Activated CD8-positive, alpha-beta memory T cell treated with anti-CD3 and anti-CD28 coated beads for 36 hours (primary cell): ENCODE measurements at regions not wholly inside any gene's neighbourhood (a gene's known extent, or its start where the extent isn't known, plus 50 kb on each side); places are given as distances from the start of the nearest gene placed in this dataset.

Source experiments
- CTCF ChIA-PET: fragments of 350-600 bp; sonication (Branson Sonifier 250); formaldehyde crosslinking; loops from one replicate; lab custom pipeline; 2021; ENCODE audit warnings: antibody characterized with exemption; lab: Charles Lee
- POLR2A ChIA-PET: fragments of 350-600 bp; sonication (Branson Sonifier 250); formaldehyde crosslinking; loops from one replicate; lab custom pipeline; 2021; ENCODE audit warnings: antibody characterized with exemption; lab: Charles Lee

DNA sequence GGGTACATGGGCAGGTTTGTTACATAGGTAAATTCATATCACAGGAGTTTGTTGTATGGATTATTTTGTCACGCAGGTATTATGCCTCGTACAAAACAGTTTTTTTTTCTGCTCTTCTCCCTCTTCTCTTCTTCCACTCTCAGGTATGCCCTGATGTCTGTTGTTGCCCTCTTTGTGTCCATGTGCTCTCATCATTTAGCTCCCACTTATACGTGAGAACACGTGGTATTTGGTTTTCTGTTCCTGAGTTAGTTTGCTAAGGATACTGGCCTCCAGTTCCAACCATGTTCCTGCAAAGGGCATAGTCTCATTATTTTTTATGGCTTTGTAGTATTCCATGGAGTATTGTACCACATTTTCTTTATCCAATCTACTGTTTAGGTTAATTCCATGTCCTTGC lies 65.7 kb downstream of the UNC5CL start:
- ChIA-PET CTCF (no interaction called here), POLR2A (no interaction called here)

DNA sequence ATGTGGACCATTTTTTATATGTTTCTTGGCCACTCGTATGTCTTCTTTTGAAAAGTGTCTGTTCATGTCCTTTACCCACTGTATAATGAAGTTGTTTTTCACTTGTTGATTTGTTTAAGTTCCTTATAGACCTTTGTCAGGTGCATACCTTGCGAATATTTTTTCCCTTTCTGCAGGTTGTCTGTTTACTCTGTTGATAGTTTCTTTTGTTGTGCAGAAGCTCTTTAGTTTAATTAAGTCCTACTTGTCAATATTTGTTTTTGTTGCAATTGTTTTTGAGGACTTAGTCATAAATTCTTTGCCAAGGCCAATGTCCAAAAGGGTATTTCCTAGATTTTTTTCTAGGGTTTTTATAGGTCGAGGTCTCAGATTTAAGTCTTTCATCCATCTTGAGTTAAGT lies 66.2 kb downstream of the UNC5CL start:
- CTCF ChIA-PET, result no interaction called here
- POLR2A ChIA-PET, result no interaction called here

DNA sequence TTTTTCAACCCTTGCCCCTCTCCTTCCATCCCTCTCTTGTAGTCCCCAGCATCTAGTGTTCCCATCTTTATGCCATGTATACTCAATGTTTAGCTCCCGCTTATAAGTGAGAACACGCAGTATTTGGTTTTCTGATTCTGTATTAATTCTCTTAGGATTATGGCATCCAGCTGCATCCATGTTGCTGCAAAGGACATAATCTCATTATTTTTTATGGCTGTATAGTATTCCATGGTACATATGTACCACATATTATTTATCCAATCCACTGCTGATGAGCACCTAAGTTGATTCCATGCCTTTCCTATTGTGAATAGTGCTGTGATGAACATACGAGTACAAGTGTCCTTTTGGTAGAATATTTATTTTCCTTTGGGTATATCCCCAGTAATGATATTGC lies 66.8 kb downstream of the UNC5CL start:
- ChIA-PET CTCF (no interaction called here), POLR2A (no interaction called here)

DNA sequence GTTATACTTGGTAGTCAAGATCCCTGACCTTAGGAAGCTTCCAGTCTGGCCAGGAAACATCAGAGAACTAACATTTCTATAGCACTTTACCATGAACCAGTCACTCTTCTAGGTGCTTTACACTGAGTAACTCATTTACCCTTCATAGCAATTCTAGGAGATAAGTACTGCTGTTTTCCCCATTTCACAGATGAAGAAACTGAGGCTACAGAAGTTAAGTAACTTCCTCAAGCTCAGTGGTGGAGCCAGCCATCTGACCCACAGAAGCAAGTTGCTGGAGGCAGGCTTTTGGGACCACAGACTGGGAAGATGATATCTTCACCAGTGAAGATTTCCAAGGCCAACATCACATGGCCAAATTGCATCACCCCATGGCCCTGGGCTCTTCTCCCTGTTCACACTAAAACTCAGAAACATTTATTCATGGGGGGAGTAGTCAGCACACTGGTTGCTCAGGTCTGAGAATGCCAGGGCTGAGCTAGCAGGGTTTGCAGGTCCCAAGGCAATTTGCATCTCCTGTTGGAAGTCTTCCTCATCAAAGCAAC lies 70.3 kb downstream of the UNC5CL start:
- ChIA-PET CTCF (no interaction called here), POLR2A (no interaction called here)

DNA sequence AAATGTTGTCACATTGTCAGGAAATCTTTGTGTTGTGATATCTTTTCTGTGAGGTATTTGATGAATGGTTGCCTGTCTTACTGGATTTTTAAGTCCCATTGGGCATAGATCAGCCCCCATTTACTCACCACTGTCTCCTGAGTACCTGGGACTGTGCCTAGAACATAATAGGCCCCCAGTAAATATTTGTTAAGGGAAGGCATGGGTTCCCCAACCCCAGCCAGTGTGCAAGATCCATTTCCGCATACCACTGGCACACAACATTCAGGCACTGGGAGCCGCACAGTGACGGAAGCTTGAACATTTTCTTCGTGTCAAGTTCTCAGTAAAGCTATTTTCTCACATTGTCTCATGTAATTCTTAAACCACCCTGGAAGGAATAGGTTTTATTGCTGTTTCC lies 72.2 kb downstream of the UNC5CL start:
- POLR2A ChIA-PET, result no interaction called here
- CTCF ChIA-PET, result no interaction called here

DNA sequence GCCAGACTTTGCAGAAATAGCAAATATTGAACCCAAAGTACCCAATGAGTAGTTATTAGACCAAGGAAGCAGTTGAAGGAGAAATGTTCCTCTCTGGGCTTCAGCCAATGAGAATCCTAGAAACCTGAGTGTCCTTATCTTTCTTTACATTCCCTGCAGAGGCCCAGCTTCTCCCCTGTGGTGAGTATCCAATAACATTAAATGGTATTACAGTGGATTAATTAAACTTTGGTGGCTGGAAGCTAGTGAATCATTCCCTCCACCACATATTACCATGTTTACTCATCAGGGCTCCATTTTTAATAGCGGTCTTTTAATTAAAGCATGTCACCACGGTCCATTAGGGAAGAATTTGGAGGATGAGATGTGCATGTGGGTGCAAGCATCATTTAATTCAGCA lies 74.0 kb downstream of the UNC5CL start:
- ChIA-PET POLR2A (no interaction called here), CTCF (no interaction called here)

DNA sequence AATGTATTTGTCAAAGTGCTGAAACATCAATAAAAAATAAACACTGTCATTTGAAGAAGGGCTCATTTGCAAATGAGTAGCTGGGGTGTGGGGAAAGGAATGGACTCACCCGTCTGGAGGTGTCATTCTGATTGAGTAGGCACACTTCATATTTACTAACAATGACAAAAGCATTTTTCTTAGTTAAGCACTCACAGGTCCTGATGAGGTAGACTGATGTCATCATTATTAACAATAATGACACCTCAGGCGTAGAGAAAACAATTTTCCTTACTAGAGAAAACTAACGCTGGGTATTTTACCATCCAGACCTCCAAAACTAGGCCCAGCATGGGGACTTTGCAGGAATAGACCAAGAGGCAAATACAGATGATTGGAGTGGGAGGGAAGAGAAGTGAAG lies 76.0 kb downstream of the UNC5CL start:
- ChIA-PET POLR2A (no interaction called here), CTCF (no interaction called here)

DNA sequence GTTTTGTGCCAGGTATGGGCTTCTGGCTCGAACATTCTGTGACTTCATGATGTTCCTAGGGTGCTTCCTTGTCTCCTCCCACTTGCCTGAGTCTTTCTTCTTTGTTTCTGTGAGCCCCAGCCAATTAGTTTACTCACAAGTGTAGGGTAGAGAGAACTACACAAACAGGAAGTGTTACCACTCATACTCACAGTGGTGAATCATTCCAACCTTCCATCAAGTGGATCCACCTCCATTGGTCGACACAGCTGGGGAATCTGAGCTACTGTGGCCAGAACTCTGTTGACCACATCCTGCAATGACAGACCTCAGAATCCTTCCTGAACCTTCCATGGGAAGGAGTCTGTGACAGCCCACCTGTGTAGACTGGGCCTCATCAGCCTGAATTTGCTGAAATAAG lies 76.8 kb downstream of the UNC5CL start:
- CTCF ChIA-PET, result no interaction called here
- POLR2A ChIA-PET, result no interaction called here

DNA sequence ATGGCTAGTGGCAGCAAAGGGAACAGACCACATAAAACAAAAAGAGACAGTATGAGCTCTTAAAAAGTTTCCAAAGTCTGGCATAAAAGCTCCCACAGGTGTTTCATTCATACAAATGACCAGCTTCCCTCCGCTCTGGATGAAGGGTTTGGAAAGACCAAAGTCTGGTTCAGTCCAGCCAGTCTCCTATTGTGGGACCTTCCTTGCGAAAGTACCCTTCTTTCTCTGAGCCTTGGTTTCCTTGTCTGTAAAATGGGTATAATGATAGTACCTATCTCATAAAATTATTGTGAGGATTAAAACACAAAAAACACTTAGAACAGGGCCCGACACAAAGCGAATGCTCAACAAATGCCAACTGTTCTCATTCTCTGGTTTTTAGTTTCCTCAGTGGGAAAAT lies 77.2 kb downstream of the UNC5CL start:
- POLR2A ChIA-PET, result no interaction called here
- CTCF ChIA-PET, result no interaction called here

DNA sequence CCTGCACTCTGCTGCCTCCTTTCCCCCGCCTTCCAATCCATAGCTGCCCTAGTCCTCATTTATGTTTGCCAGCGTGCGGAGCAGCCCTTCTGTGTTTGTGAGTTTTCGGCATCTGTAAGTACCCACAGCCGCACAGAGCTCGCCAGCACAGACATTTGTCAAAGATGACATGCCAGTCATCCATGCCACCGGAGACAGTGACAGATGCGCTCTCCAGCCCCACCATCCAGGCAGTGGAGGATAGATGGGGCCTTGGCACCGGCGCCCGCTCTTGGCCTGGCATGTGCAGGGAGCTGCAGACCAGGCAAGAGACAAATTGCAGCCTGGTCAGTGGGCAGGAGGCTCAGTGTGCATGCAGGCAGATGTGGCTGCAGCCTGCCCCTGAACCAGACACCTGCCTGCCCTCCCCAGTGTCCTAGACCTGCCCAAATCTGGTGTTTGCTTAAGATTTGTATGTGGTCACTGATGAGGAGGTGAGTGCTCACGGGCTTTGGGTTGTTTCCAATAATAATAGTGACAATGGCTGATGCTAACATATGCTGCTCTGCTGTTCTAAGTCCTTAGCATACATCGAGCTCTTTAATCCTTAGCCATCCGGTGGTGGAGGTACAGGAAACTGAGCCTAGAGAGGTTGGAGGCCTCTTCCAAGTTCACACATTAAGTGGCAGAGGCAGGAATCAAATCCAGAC lies 78.1 kb downstream of the UNC5CL start:
- POLR2A ChIA-PET, result no interaction called here
- CTCF ChIA-PET, result no interaction called here

DNA sequence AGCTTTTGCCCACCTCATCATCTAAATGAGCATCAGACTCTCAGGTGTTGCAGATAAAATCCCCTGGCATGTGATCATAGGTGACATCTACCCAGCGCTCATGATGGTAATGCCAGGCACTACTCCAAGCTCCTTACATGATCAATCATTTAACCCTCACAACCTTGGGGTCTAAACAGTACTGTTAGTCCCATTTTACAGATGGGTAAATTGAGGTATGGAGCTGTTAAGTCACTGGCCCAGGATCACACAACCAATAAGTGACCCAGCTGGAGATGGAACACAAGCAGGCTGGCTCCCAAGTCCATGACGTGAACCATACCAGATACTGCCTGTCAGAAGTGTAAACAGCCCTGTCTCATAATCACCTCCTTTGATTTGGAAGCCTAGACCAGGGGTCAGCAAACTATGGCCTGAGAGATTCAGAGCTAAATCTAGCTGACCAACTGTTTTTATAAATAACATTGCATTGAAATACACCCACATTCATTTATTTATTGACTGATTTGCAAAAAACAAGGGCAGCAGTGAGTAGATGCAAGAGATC lies 79.2 kb downstream of the UNC5CL start:
- CTCF ChIA-PET, result no interaction called here
- POLR2A ChIA-PET, result no interaction called here

DNA sequence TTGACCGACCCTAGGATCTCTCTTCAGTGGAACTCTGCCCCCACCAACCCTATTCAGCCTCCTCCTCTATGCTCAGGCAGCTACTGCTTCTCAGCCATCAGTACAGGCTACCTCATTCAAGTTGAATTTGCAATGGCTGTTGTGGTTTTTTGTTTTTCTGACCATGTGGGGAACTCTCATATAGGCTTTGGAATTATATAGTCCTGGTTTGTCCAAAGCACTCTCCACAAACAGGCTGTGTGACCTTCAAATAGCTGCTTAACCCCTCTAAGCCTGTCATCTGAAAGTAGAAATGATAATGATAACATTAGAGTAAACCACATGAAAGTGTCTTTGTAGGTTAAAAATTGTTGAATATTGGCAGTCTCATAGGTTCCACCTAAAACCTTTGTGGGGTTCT lies 80.3 kb downstream of the UNC5CL start:
- POLR2A ChIA-PET, result no interaction called here
- CTCF ChIA-PET, result no interaction called here

DNA sequence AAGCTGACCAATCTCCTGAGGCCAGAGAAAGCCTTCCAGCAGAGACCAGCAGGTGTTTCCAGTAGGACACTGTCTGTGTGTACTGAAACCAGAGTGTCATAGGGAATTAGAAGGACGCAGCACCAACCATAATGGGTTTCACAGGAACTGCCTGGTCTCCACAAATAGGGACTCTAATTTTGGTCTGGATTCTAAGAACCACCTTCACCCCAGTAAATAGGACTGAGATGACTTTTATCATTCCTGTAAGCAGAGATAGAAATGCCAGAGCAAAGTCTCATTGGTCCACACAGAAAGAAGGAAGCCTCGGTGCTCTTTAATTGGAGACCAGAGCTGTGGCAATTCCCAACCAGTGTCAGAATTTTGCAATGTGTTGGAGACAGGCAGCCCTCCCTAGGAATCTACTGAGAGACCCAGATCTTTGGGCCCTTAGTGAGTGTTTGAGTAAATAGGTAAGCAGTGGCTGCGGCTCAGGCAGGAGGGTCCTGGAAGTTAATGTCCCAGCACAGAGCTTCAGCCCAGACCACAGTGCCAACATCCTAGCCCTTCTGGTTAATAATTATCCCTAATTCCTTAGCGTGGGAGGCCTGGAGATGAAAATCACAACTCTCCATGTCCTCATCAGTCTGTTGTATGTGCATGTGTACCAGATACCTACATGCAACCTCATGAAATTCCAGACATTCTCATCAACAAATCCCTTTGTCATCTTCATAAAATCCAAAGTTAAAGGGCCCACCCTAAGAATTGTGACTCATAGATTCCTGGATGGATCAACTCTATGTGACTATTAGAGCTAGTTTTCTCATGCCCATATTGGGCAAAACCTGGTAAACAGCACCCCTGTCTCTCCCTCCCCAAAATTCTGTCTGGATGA lies 81.2 kb downstream of the UNC5CL start:
- POLR2A ChIA-PET, result interaction anchor here (0.6 kb wide), 1 partner anchor 220 kb away, joined by 3 read pairs; no protein-coding TSS in a partner anchor
- CTCF ChIA-PET, result no interaction called here

DNA sequence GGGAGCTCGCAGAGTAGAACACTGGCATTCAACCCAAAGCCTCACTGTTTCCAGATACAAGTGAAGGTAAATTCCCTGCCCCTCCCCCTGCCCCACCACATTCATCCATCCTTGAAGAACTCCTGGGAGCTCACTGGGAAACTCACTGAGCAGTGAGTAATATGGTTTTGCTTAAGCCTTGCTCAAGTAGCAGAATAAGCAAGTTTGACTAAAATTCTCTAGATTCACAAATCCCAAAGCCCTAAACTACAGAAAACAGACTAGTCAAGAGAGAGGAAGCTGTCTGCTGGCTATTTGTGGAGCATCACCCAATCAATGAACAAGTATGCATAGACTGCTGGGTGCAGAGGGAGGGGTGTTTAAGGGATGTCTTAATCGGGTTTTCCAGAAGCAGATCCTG lies 82.1 kb downstream of the UNC5CL start:
- ChIA-PET CTCF (no interaction called here), POLR2A (interaction anchor here (0.6 kb wide), 1 partner anchor 219 kb away, joined by 3 read pairs; no protein-coding TSS in a partner anchor)

DNA sequence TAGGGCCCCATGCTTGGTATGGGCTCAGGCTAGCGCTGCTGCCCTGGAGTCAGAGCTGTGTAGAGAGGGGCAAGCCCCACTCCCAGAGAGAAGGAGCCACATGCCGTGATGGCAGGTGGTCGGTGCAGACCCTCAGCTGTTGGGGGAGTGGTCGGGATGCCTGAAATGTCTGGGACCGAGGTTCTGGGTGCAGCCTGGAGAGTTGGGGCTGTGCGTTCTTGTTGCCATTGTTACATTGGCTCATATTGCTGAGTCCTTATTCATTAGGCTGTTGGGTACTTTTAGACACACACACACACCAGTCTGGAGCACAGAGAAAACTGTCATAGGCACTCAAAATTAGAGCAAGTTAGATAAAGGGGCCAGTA lies 83.9 kb downstream of the UNC5CL start:
- CTCF ChIA-PET, result no interaction called here
- POLR2A ChIA-PET, result no interaction called here

DNA sequence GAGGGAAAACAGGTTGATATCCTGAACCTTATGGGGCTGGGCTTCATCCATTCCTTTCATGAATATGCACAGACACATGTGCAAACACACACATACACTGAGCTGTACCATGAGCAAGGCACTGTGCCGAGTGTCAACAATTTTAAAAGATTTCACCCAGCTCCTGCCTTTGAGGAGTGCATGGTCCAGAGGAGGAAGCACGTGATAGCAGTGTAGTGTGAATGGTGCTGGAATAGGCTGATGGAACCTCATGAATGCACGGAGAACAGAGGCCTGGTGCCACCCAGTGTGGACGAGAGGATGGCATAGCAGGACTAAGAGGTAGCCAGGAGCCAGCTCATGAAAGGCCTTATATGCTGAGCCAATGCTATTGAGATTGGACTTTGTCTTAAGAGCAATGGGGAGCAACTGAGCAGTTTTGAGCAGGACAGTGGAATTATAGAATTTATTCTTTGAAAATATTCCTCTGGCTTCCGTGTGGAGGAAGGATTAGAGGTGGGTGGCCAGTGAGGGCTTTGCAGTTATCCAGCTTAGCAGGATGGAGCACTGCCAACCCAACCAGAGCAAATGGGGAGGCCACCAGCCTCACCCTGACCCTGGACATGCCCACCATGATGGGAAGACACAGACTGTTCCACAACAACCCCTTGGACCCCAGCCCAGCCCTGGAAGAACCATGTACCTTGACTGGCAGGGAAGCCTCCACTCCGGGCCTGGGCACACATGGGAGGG lies 84.4 kb downstream of the UNC5CL start:
- ChIA-PET POLR2A (no interaction called here), CTCF (no interaction called here)

DNA sequence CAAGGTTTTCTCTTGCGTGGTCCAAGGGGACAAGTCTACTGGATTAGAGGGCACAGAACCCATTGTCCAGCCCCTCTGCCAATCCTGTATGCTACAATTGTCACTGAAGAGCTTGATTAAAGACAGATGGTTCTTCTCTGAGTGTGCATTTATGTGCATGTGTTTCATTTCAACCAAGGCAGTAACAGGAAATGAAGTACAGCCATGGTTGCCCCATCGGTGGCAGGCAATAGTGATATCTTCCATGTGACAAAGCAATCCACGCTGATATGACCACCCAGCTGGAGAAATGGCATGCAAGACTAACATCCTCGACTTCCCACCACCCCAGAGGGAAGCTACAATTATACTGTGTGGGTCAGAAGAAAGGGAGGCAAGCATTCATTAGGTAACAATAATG lies 85.5 kb downstream of the UNC5CL start:
- CTCF ChIA-PET, result no interaction called here

DNA sequence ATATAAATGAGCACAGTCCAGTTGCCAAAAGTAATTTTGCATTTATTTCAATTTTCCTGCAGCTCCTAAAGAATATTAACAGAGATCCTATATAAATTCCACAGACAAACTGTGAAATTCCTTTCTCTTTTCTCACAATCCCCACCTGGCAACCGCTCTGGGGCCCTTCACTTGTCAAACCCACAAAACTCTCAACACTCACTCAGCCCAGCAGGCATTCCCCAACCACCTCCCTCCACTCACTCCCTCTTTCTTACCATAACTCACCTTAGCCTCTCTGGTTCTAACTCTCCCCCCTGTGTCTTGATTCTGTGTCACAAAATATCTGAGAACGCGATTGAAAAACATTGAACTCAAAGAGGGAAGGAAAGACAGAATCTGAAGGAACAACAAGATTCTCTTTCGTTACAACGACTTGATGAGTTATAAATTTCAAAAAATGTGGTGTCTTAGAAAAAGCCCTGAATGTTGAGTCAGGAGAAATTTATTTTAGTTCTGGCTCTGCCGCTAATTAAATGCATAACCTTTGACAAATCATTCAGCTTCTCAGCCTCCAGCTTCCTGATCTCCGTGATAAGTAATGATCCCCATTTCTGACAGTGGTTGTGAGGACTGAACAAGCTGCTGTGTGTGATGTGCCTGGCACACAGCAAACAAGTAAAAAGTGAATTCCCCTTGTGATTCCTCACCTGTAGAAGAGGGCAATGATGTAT lies 87.9 kb downstream of the UNC5CL start:
- POLR2A ChIA-PET, result no interaction called here
- CTCF ChIA-PET, result no interaction called here

More for the DNA sequence above, 85.5 kb downstream of the UNC5CL start:
- POLR2A ChIA-PET, result no interaction called here

DNA sequence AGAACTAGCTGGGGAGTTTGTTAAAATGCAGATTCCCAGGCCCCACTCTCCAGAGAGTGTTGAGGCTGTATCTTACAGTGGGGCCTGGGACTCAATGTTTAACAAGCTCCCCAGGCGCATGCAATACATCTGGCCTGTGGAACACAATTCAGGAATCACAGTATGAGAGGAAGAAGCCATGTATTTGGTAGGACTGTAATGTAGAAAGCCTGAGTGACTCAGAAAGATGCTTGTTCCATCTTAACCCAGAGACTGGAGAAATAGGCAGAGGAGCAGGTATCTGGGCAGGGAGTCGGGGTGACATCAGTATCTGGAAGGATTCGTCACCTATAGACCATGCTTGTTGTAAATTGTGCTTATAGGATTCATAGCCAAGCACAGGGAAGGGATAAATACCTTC lies 90.5 kb downstream of the UNC5CL start:
- POLR2A ChIA-PET, result no interaction called here
- CTCF ChIA-PET, result no interaction called here
